ENCODE measurements at regions not wholly inside any gene's neighbourhood (a gene's known extent, or its start where the extent isn't known, plus 50 kb on each side); places are given as distances from the start of the nearest gene placed in this dataset.

GRCh38 chr16:65196420-65197075, 74.7 kb upstream of the CDH11 start:
- TF ChIP-seq CTCF (IDR thresholded peaks at IDR 0.05) (no peak), POLR2A (IDR thresholded peaks at IDR 0.05) (no peak), POLR2AphosphoS5 (IDR thresholded peaks at IDR 0.05; ENCODE audit: insufficient read depth in 1 of 2, low read depth in 1 of 2) (no peak)
